ENCODE measurements at regions not wholly inside any gene's neighbourhood (a gene's known extent, or its start where the extent isn't known, plus 50 kb on each side); places are given as distances from the start of the nearest gene placed in this dataset.

- H3K36me3 Mint-ChIP-seq (ENCODE audit: unreplicated experiment) = no peaks in the 10 kb centered on the region
- H3K9me3 Mint-ChIP-seq (ENCODE audit: unreplicated experiment) = no peaks in the 10 kb centered on the region
- H3K4me1 Mint-ChIP-seq (ENCODE audit: low read depth, unreplicated experiment) = no peaks in the 10 kb centered on the region
- H3K4me3 Mint-ChIP-seq (ENCODE audit: unreplicated experiment) = no peak overlapping the region
- H3K27me3 Mint-ChIP-seq (ENCODE audit: unreplicated experiment) = peaks cover 2% of the 10 kb centered on the region
- DNase-seq = no peak
- no peak overlapping the region for H3K27ac Mint-ChIP-seq (ENCODE audit: unreplicated experiment)
- TF ChIP-seq, protein P1, sequence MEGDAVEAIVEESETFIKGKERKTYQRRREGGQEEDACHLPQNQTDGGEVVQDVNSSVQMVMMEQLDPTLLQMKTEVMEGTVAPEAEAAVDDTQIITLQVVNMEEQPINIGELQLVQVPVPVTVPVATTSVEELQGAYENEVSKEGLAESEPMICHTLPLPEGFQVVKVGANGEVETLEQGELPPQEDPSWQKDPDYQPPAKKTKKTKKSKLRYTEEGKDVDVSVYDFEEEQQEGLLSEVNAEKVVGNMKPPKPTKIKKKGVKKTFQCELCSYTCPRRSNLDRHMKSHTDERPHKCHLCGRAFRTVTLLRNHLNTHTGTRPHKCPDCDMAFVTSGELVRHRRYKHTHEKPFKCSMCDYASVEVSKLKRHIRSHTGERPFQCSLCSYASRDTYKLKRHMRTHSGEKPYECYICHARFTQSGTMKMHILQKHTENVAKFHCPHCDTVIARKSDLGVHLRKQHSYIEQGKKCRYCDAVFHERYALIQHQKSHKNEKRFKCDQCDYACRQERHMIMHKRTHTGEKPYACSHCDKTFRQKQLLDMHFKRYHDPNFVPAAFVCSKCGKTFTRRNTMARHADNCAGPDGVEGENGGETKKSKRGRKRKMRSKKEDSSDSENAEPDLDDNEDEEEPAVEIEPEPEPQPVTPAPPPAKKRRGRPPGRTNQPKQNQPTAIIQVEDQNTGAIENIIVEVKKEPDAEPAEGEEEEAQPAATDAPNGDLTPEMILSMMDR (IDR thresholded peaks at IDR 0.05; ENCODE audit: partially characterized antibody, unreplicated experiment) = no peak
Observed at GRCh38 chr13:109885235-109885634, 98.9 kb upstream of the IRS2 start.

GRCh38 chr13:109884462-109884861 is 98.1 kb upstream of the IRS2 start:
- no peaks in the 10 kb centered on the region for H3K4me1 Mint-ChIP-seq (ENCODE audit: low read depth, unreplicated experiment)

GRCh38 chr13:109883181-109884180 is 97.1 kb upstream of the IRS2 start:
- no peak for DNase-seq
- Mint-ChIP-seq H3K4me1 (ENCODE audit: low read depth, unreplicated experiment) (no peaks in the 10 kb centered on the region), H3K27me3 (ENCODE audit: unreplicated experiment) (peaks cover 2% of the 10 kb centered on the region), H3K4me3 (ENCODE audit: unreplicated experiment) (no peak overlapping the region), H3K9me3 (ENCODE audit: unreplicated experiment) (no peaks in the 10 kb centered on the region), H3K27ac (ENCODE audit: unreplicated experiment) (no peak overlapping the region), H3K36me3 (ENCODE audit: unreplicated experiment) (no peaks in the 10 kb centered on the region)
- TF ChIP-seq, protein P1 (IDR thresholded peaks at IDR 0.05; ENCODE audit: partially characterized antibody, unreplicated experiment) = no peak

More at GRCh38 chr13:109884462-109884861, 98.1 kb upstream of the IRS2 start:
- peaks cover 2% of the 10 kb centered on the region for H3K27me3 Mint-ChIP-seq (ENCODE audit: unreplicated experiment)
- H3K27ac Mint-ChIP-seq (ENCODE audit: unreplicated experiment) = no peak overlapping the region
- no peak for DNase-seq
- TF ChIP-seq, protein P1 (IDR thresholded peaks at IDR 0.05; ENCODE audit: partially characterized antibody, unreplicated experiment) = no peak
- H3K36me3 Mint-ChIP-seq (ENCODE audit: unreplicated experiment) = no peaks in the 10 kb centered on the region
- H3K9me3 Mint-ChIP-seq (ENCODE audit: unreplicated experiment) = no peaks in the 10 kb centered on the region
- no peak overlapping the region for H3K4me3 Mint-ChIP-seq (ENCODE audit: unreplicated experiment)

- peaks cover 4% of the 10 kb centered on the region for H3K27me3 Mint-ChIP-seq (ENCODE audit: unreplicated experiment)
- no peaks in the 10 kb centered on the region for H3K36me3 Mint-ChIP-seq (ENCODE audit: unreplicated experiment)
- H3K4me1 Mint-ChIP-seq (ENCODE audit: low read depth, unreplicated experiment) = no peaks in the 10 kb centered on the region
- no peak overlapping the region for H3K4me3 Mint-ChIP-seq (ENCODE audit: unreplicated experiment)
- no peak for DNase-seq
- TF ChIP-seq, protein P1 (IDR thresholded peaks at IDR 0.05; ENCODE audit: partially characterized antibody, unreplicated experiment) = no peak
- H3K27ac Mint-ChIP-seq (ENCODE audit: unreplicated experiment) = no peak overlapping the region
- no peaks in the 10 kb centered on the region for H3K9me3 Mint-ChIP-seq (ENCODE audit: unreplicated experiment)
Observed at GRCh38 chr13:109881961-109882558, 95.7 kb upstream of the IRS2 start.

GRCh38 chr13:109881347-109881725 is 95.0 kb upstream of the IRS2 start:
- no peak overlapping the region for H3K4me3 Mint-ChIP-seq (ENCODE audit: unreplicated experiment)
- TF ChIP-seq, protein P1 (IDR thresholded peaks at IDR 0.05; ENCODE audit: partially characterized antibody, unreplicated experiment) = no peak
- H3K36me3 Mint-ChIP-seq (ENCODE audit: unreplicated experiment) = no peaks in the 10 kb centered on the region
- no peak overlapping the region for H3K27ac Mint-ChIP-seq (ENCODE audit: unreplicated experiment)
- H3K4me1 Mint-ChIP-seq (ENCODE audit: low read depth, unreplicated experiment) = no peaks in the 10 kb centered on the region
- no peaks in the 10 kb centered on the region for H3K9me3 Mint-ChIP-seq (ENCODE audit: unreplicated experiment)
- H3K27me3 Mint-ChIP-seq (ENCODE audit: unreplicated experiment) = peaks cover 4% of the 10 kb centered on the region
- no peak for DNase-seq

Data from glutamatergic neuron (in vitro differentiated cells).